HepG2 (cell line): ENCODE measurements at regions not wholly inside any gene's neighbourhood (a gene's known extent, or its start where the extent isn't known, plus 50 kb on each side); places are given as distances from the start of the nearest gene placed in this dataset.

Source experiments
- ATAC-seq: fragments of 200-7000 bp; cut with Tn5 transposase; 3 replicates; pipeline ENCODE4 v1.9.1; 2020; ENCODE audit warnings: mild to moderate bottlenecking, moderate library complexity
- BruUV-seq: library from RNA; stranded (reverse); fragments of 400-500 nt; replicated peaks from 2 replicates; lab custom pipeline; 2021; lab: Mats Ljungman, UMichigan
- CTCF ChIA-PET: fragments of 300-600 bp; formaldehyde crosslinking; extraction: SDS; loops from one replicate; lab custom pipeline; 2021; ENCODE audit warnings: low total read pairs, inconsistent platforms, low intra/inter-chr PET ratio; lab: Yijun Ruan, JAX
- POLR2A ChIA-PET: fragments of 350-600 bp; sonication (Branson Sonifier 250); formaldehyde crosslinking; loops from one replicate; lab custom pipeline; 2020; ENCODE audit warnings: antibody characterized with exemption, inconsistent platforms; lab: Yijun Ruan, JAX
- DNase-seq: peaks from one replicate; pipeline ENCODE4 v3.0.0-alpha.2; 2015; ENCODE audit warnings: low spot score
- FAIRE-seq: peaks from 3 replicates; lab custom pipeline; 2011; peaks lifted over from hg19 to GRCh38; lab: Jason Lieb, UNC
- H2AFZ ChIP-seq: one replicate; pipeline ENCODE4 v1.6.1; 2011; ENCODE audit warnings: low read length, inconsistent platforms
- H3K27ac ChIP-seq: fragments of 300-600 bp; 3 replicates; pipeline ENCODE4 v1.8.0; 2011; ENCODE audit warnings: mixed run types, mild to moderate bottlenecking, mixed read lengths, low read length, inconsistent platforms; ENCODE audit not compliant: insufficient read depth; ENCODE audit errors: extremely low read length
- H3K27me3 ChIP-seq, 2 experiments: fragments of 200-600 bp in 1 of 2; 2 replicates in 1 of 2; 3 replicates in 1 of 2; pipeline versions ENCODE4 v1.6.0 to v1.8.0; 2011; ENCODE audit warnings: low read length in 2 of 2, mild to moderate bottlenecking in 2 of 2, moderate library complexity in 2 of 2, inconsistent platforms in 1 of 2; ENCODE audit not compliant: insufficient read depth in 2 of 2, control insufficient read depth in 1 of 2
- H3K36me3 ChIP-seq, 2 experiments: fragments of 200-600 bp in 1 of 2; replicated peaks in 1 of 2; 2 replicates in 1 of 2; 3 replicates in 1 of 2; pipeline versions ENCODE4 v1.5.1 to v1.8.0; 2011; ENCODE audit warnings: low read length in 2 of 2, inconsistent platforms in 1 of 2; ENCODE audit not compliant: insufficient read depth in 2 of 2, control insufficient read depth in 1 of 2
- H3K4me1 ChIP-seq: 2 replicates; pipeline ENCODE4 v1.5.1; 2012; ENCODE audit warnings: low read length, inconsistent platforms; ENCODE audit not compliant: insufficient read depth
- H3K4me2 ChIP-seq: 2 replicates; pipeline ENCODE4 v1.6.0; 2011; ENCODE audit warnings: low read depth, low read length, inconsistent platforms
- H3K4me3 ChIP-seq, 3 experiments: fragments of 200-600 bp in 1 of 3; sonication (generic), shearing (Covaris generic) in 1 of 3; replicated peaks in 1 of 3; 2 replicates each; pipeline ENCODE4 v1.5.1; 2011 to 2016; ENCODE audit warnings: low read length in 3 of 3, inconsistent platforms in 2 of 3, low read depth in 2 of 3, mild to moderate bottlenecking in 2 of 3, control low read depth in 1 of 3, mixed read lengths in 1 of 3; ENCODE audit not compliant: insufficient read depth in 1 of 3
- H3K79me2 ChIP-seq: one replicate; pipeline ENCODE4 v1.6.1; 2011; ENCODE audit warnings: low read length, inconsistent platforms; ENCODE audit not compliant: insufficient read depth
- H3K9ac ChIP-seq: 2 replicates; pipeline ENCODE4 v1.6.0; 2011; ENCODE audit warnings: mild to moderate bottlenecking, low read depth, low read length, inconsistent platforms; ENCODE audit not compliant: insufficient read depth
- H3K9me3 ChIP-seq: 2 replicates; pipeline ENCODE4 v1.5.1; 2012; ENCODE audit warnings: mild to moderate bottlenecking, low read length
- H4K20me1 ChIP-seq: 2 replicates; pipeline ENCODE4 v1.6.0; 2011; ENCODE audit warnings: inconsistent platforms, mild to moderate bottlenecking, low read length, moderate library complexity; ENCODE audit not compliant: insufficient read depth
- HOXA5 ChIP-seq: sonication (generic); formaldehyde crosslinking; IDR thresholded peaks from 2 replicates; pipeline ENCODE4 v1.4.0; 2020; ENCODE audit warnings: missing genetic modification reagents
- KAT8 ChIP-seq: IDR thresholded peaks from 2 replicates; pipeline ENCODE4 v1.6.1; 2016; ENCODE audit warnings: missing genetic modification reagents, missing compliant biosample characterization
- PRMT3 ChIP-seq: sonication (generic); formaldehyde crosslinking; IDR thresholded peaks from 2 replicates; pipeline ENCODE4 v1.8.1; 2022; ENCODE audit warnings: low read depth, mild to moderate bottlenecking, moderate library complexity, missing genetic modification reagents, borderline replicate concordance
- THRA ChIP-seq: sonication (generic); formaldehyde crosslinking; IDR thresholded peaks from 2 replicates; pipeline ENCODE4 v1.4.0; 2020; ENCODE audit warnings: missing genetic modification reagents, borderline replicate concordance
- ZBTB44 ChIP-seq: sonication (generic); formaldehyde crosslinking; IDR thresholded peaks from 2 replicates; pipeline ENCODE4 v1.4.0; 2020; ENCODE audit warnings: missing genetic modification reagents
- ZBTB8A ChIP-seq: sonication (generic); formaldehyde crosslinking; IDR thresholded peaks from 2 replicates; pipeline ENCODE4 v1.4.0; 2020; ENCODE audit warnings: mild to moderate bottlenecking, low read depth, missing genetic modification reagents, borderline replicate concordance
- ZNF225 ChIP-seq: sonication (generic); formaldehyde crosslinking; IDR thresholded peaks from 2 replicates; pipeline ENCODE4 v1.4.0; 2020; ENCODE audit warnings: mild to moderate bottlenecking, missing genetic modification reagents
- ZNF260 ChIP-seq: sonication (generic); formaldehyde crosslinking; IDR thresholded peaks from 2 replicates; pipeline ENCODE4 v1.4.0; 2020; ENCODE audit warnings: missing genetic modification reagents, low read depth, mild to moderate bottlenecking, borderline replicate concordance
- ZNF33A ChIP-seq: sonication (generic); formaldehyde crosslinking; IDR thresholded peaks from 2 replicates; pipeline ENCODE4 v1.5.1; 2020; ENCODE audit warnings: missing genetic modification reagents, mild to moderate bottlenecking, moderate library complexity, borderline replicate concordance
- ZNF614 ChIP-seq: IDR thresholded peaks from 2 replicates; pipeline ENCODE4 v1.6.1; 2018; ENCODE audit warnings: missing biosample characterization, missing genetic modification reagents, inconsistent platforms, borderline replicate concordance
- ZNF761 ChIP-seq: sonication (generic); formaldehyde crosslinking; conservative IDR thresholded peaks from 2 replicates; pipeline ENCODE4 v1.4.0; 2020; ENCODE audit warnings: mild to moderate bottlenecking, missing genetic modification reagents
- WGBS: methylation state at CpG from one replicate; pipeline ENCODE4 v1.1.6; 2017; ENCODE audit warnings: low lambda C conversion rate; 5-methylcytosine and 5-hydroxymethylcytosine counted together
- in situ Hi-C: cut with HindIII; loops from 2 replicates; pipeline ENCODE4 v1.10.0; 2017; ENCODE audit warnings: low pct_unique_long_range_greater_than_20kb; ENCODE audit not compliant: extremely low pct_ligation_motif_present
- intact Hi-C: fragments of 100-400 bp; cut with micrococcal nuclease; formaldehyde crosslinking; loops from one replicate; pipeline ENCODE4 v1.10.0; 2022; ENCODE audit not compliant: unreplicated experiment

DNA sequence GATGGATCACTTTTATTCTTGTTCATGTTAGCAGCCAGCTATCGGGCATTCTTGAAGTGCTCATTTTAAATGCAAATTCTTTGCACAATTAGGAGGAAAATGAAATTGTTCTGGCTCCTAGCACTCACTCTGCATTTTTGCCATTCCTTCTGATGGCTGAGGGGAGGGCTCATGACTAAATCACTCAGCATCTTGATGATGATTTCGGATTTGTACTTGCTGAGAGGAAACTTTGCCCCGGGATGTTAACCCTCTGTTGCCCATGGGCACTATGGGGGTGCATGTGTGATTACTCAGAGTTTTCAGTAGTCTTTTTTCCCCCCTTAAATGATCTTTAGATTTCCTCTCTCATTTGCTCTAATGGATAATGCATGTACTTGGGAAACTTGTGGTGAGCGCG, 299.6 kb upstream of the C2CD4B start:
- Histone ChIP-seq H4K20me1 (no peaks in the 10 kb centered on the region), H3K9ac (no peak overlapping the region), H3K36me3 (no peaks in the 10 kb centered on the region), H3K27ac (no peak overlapping the region), H3K79me2 (no peaks in the 10 kb centered on the region), H3K4me2 (no peak overlapping the region), H3K9me3 (no peaks in the 10 kb centered on the region), H3K4me1 (peaks cover 2% of the 10 kb centered on the region; the same call in 1 of the 2 replicates), H2AFZ (no peak overlapping the region), H3K27me3 (no peaks in the 10 kb centered on the region), H3K4me3 (no peak overlapping the region)
- TF ChIP-seq ZNF614 (CRISPR knock-in tag) (no peak), KAT8 (no peak), ZBTB44 (CRISPR knock-in tag) (no peak), ZNF225 (CRISPR knock-in tag) (no peak), ZBTB8A (CRISPR knock-in tag) (no peak), ZNF260 (no peak), ZNF33A (CRISPR knock-in tag) (no peak), PRMT3 (no peak), THRA (CRISPR knock-in tag) (no peak), ZNF761 (CRISPR knock-in tag) (no peak), HOXA5 (CRISPR knock-in tag) (no peak)
- FAIRE-seq, result no peak
- CTCF ChIA-PET, result no interaction called here
- in situ Hi-C loops, result no loop called here
- no TSS peak for BruUV-seq
- no peak for ATAC-seq
- DNase-seq, result no peak
- WGBS, result 82% methylated on average over 5 of the region's 5 CpGs
- POLR2A ChIA-PET, result no interaction called here
- intact Hi-C loops, result no loop called here
